GM19025 (cell line): ENCODE measurements at regions not wholly inside any gene's neighbourhood (a gene's known extent, or its start where the extent isn't known, plus 50 kb on each side); places are given as distances from the start of the nearest gene placed in this dataset.
"Not testable (repeated sequence)": the region's sequence is repeated elsewhere in the genome, so short reads cannot be mapped to it uniquely, and the experiment has no call there.

ENCODE experiments used
- ATAC-seq: cut with Tn5 transposase; IDR thresholded peaks from one replicate; pipeline ENCODE4 v1.9.1; 2021; ENCODE audit warnings: mild to moderate bottlenecking, low read depth, moderate library complexity; ENCODE audit not compliant: unreplicated experiment

- no peak for ATAC-seq
Measured at GRCh38 chr3:170712798-170713197, 126.9 kb upstream of the SLC7A14 start.

- no peak for ATAC-seq
Measured at GRCh38 chr3:170712336-170712735, 126.5 kb upstream of the SLC7A14 start.

- no peak for ATAC-seq
Measured at GRCh38 chr3:170711786-170712185, 125.9 kb upstream of the SLC7A14 start.

- ATAC-seq: no peak
Measured at GRCh38 chr3:170709046-170709445, 123.2 kb upstream of the SLC7A14 start.

GRCh38 chr3:170707899-170708298 is 122.0 kb upstream of the SLC7A14 start:
- ATAC-seq: no peak

GRCh38 chr3:170705131-170705530 is 119.3 kb upstream of the SLC7A14 start:
- no peak for ATAC-seq

- no peak for ATAC-seq
Measured at GRCh38 chr3:170703121-170703588, 117.3 kb upstream of the SLC7A14 start.

GRCh38 chr3:170701696-170702678 is 116.1 kb upstream of the SLC7A14 start:
- ATAC-seq: peak; percentile 65

GRCh38 chr3:170700054-170700404 is 114.2 kb upstream of the SLC7A14 start:
- ATAC-seq: no peak

- ATAC-seq: no peak
Measured at GRCh38 chr3:170699158-170700053, 113.5 kb upstream of the SLC7A14 start.

GRCh38 chr3:170697908-170698307 is 112.0 kb upstream of the SLC7A14 start:
- no peak for ATAC-seq

- ATAC-seq: no peak
Measured at GRCh38 chr3:170697131-170697530, 111.3 kb upstream of the SLC7A14 start.

- ATAC-seq: no peak
Measured at GRCh38 chr3:170695486-170696064, 109.7 kb upstream of the SLC7A14 start.

GRCh38 chr3:170692720-170693119 is 106.8 kb upstream of the SLC7A14 start:
- ATAC-seq: no peak

GRCh38 chr3:170690661-170690981 is 104.7 kb upstream of the SLC7A14 start:
- ATAC-seq: no peak

GRCh38 chr3:170689893-170690660 is 104.2 kb upstream of the SLC7A14 start:
- ATAC-seq: no peak

GRCh38 chr3:170689296-170689829 is 103.5 kb upstream of the SLC7A14 start:
- ATAC-seq: no peak

GRCh38 chr3:170688222-170688621 is 102.3 kb upstream of the SLC7A14 start:
- ATAC-seq: not testable (repeated sequence)

GRCh38 chr3:170680593-170680992 is 94.7 kb upstream of the SLC7A14 start:
- ATAC-seq: no peak

- no peak for ATAC-seq
Measured at GRCh38 chr3:170679190-170679589, 93.3 kb upstream of the SLC7A14 start.
